OCI-LY1 (cell line): ENCODE measurements at regions not wholly inside any gene's neighbourhood (a gene's known extent, or its start where the extent isn't known, plus 50 kb on each side); places are given as distances from the start of the nearest gene placed in this dataset.

ENCODE experiments used
- CTCF ChIP-seq: fragments of 200-600 bp; sonication (generic), shearing (Covaris generic); IDR thresholded peaks from 2 replicates; pipeline ENCODE4 v1.5.1; 2017; ENCODE audit warnings: mild to moderate bottlenecking, antibody characterized with exemption, low read length, moderate library complexity, mixed read lengths
- EZH2 ChIP-seq: fragments of 200-600 bp; sonication (generic), shearing (Covaris generic); IDR thresholded peaks from 2 replicates; pipeline ENCODE4 v1.8.0; 2017; ENCODE audit warnings: borderline replicate concordance, mixed run types, mild to moderate bottlenecking, antibody characterized with exemption, low read length, moderate library complexity, mixed read lengths

DNA sequence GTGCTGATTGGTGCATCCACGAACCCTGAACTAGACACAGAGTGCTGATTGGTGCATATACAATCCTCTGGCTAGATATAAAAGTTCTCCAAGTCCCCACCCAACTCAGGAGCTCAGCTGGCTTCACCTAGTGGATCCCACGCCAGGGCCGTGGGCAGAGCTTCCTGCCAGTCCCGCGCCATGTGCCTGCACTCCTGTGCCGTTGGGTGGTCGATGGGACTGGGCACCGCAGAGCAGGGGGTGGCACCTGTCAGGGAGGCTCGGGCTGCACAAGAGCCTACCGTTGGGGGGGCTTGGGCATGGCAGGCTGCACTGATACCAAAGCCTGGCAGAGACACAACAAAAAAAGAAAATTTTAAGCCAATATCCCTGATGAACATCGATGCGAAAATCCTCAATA lies 185.4 kb upstream of the ASCC3 start:
- TF ChIP-seq CTCF (no peak), EZH2 (no peak)
